GM23248 (cell line): ENCODE measurements at regions not wholly inside any gene's neighbourhood (a gene's known extent, or its start where the extent isn't known, plus 50 kb on each side); places are given as distances from the start of the nearest gene placed in this dataset.

Experiments used
- EZH2 ChIP-seq: fragments of 200-600 bp; sonication (generic); IDR thresholded peaks from 2 replicates; pipeline ENCODE4 v1.6.1; 2018; ENCODE audit warnings: antibody characterized with exemption, mild to moderate bottlenecking; ENCODE audit not compliant: insufficient read depth, poor library complexity, severe bottlenecking
- EZH2phosphoT487 ChIP-seq: fragments of 200-600 bp; sonication (generic); IDR thresholded peaks from 2 replicates; pipeline ENCODE4 v1.6.1; 2018; ENCODE audit warnings: antibody characterized with exemption, moderate library complexity, mild to moderate bottlenecking, low read depth; ENCODE audit not compliant: insufficient read depth

GRCh38 chr12:58761308-58761707 is 159.0 kb downstream of the LRIG3 start:
- TF ChIP-seq EZH2phosphoT487: no peak
- TF ChIP-seq EZH2: no peak
